IMR-90 (cell line): ENCODE measurements at regions not wholly inside any gene's neighbourhood (a gene's known extent, or its start where the extent isn't known, plus 50 kb on each side); places are given as distances from the start of the nearest gene placed in this dataset.

Experiments used
- ATAC-seq: fragments of 200-7000 bp; cut with Tn5 transposase; 2 replicates; pipeline ENCODE4 v1.9.1; 2020; ENCODE audit warnings: low read depth, mild to moderate bottlenecking, moderate library complexity
- BruUV-seq: library from RNA; stranded (reverse); fragments of 400-500 nt; replicated peaks from 2 replicates; lab custom pipeline; 2021; lab: Mats Ljungman, UMichigan
- CTCF ChIA-PET: fragments of 300-600 bp; formaldehyde crosslinking; extraction: SDS; loops from one replicate; lab custom pipeline; 2021; ENCODE audit warnings: antibody characterized with exemption; lab: Yijun Ruan, JAX
- POLR2A ChIA-PET: fragments of 300-600 bp; sonication (Branson Sonifier 250); formaldehyde crosslinking; loops from one replicate; lab custom pipeline; 2022; ENCODE audit warnings: antibody characterized with exemption; ENCODE audit not compliant: unreplicated experiment; lab: Charles Lee
- DNase-seq: peaks from one replicate; pipeline ENCODE4 v3.0.0; 2013
- H2AFZ ChIP-seq: replicated peaks from 2 replicates; pipeline ENCODE3; 2013; ENCODE audit warnings: low read length, mild to moderate bottlenecking; ENCODE audit not compliant: poor library complexity
- H2AK5ac ChIP-seq: 2 replicates; pipeline ENCODE4 v1.6.1; 2013; ENCODE audit warnings: low read depth, low read length, inconsistent platforms
- H2AK9ac ChIP-seq: replicated peaks from 2 replicates; pipeline ENCODE3; 2013; ENCODE audit warnings: mild to moderate bottlenecking, low read depth, low read length, moderate library complexity; ENCODE audit not compliant: poor library complexity
- H2BK120ac ChIP-seq: 2 replicates; pipeline ENCODE4 v1.6.1; 2013; ENCODE audit warnings: low read depth, low read length, inconsistent platforms
- H2BK15ac ChIP-seq: 3 replicates; pipeline ENCODE4 v1.6.1; 2013; ENCODE audit warnings: low read depth, low read length, inconsistent platforms
- H2BK20ac ChIP-seq: 2 replicates; pipeline ENCODE4 v1.6.1; 2013; ENCODE audit warnings: low read depth, mild to moderate bottlenecking, inconsistent platforms, low read length, moderate library complexity
- H2BK5ac ChIP-seq: 2 replicates; pipeline ENCODE4 v1.6.1; 2013; ENCODE audit warnings: mild to moderate bottlenecking, low read depth, low read length, inconsistent platforms; ENCODE audit not compliant: poor library complexity, severe bottlenecking
- H3K14ac ChIP-seq: replicated peaks from 2 replicates; pipeline ENCODE4 v1.6.1; 2013; ENCODE audit warnings: low read depth, low read length, inconsistent platforms
- H3K18ac ChIP-seq: 2 replicates; pipeline ENCODE4 v1.6.1; 2013; ENCODE audit warnings: low read depth, low read length, control low read depth
- H3K23ac ChIP-seq: 2 replicates; pipeline ENCODE4 v1.6.1; 2013; ENCODE audit warnings: low read depth, low read length, inconsistent platforms
- H3K27ac ChIP-seq: 2 replicates; pipeline ENCODE4 v1.5.1; 2013; ENCODE audit warnings: mild to moderate bottlenecking, control low read depth, low read length; ENCODE audit not compliant: insufficient read depth
- H3K27me3 ChIP-seq: 2 replicates; pipeline ENCODE4 v1.6.1; 2013; ENCODE audit warnings: low read length; ENCODE audit not compliant: control insufficient read depth, insufficient read depth
- H3K36me3 ChIP-seq: 2 replicates; pipeline ENCODE4 v1.6.1; 2013; ENCODE audit warnings: low read length, mixed read lengths; ENCODE audit not compliant: control insufficient read depth, insufficient read depth
- H3K4ac ChIP-seq: 2 replicates; pipeline ENCODE4 v1.6.1; 2013; ENCODE audit warnings: low read depth, low read length, inconsistent platforms
- H3K4me1 ChIP-seq: 2 replicates; pipeline ENCODE4 v1.6.1; 2013; ENCODE audit warnings: low read length, mixed read lengths; ENCODE audit not compliant: control insufficient read depth, insufficient read depth
- H3K4me2 ChIP-seq: 2 replicates; pipeline ENCODE4 v1.6.1; 2013; ENCODE audit warnings: low read depth, mild to moderate bottlenecking, control low read depth, low read length, moderate library complexity
- H3K4me3 ChIP-seq: 2 replicates; pipeline ENCODE4 v1.5.1; 2013; ENCODE audit warnings: low read depth, mild to moderate bottlenecking, control low read depth, low read length, moderate library complexity; ENCODE audit not compliant: insufficient read depth
- H3K56ac ChIP-seq: 2 replicates; pipeline ENCODE4 v1.6.1; 2013; ENCODE audit warnings: low read length, inconsistent platforms; ENCODE audit not compliant: insufficient read depth; ENCODE audit errors: extremely low read depth
- H3K79me1 ChIP-seq, 2 experiments: 2 replicates each; pipeline ENCODE4 v1.6.1; 2013; ENCODE audit warnings: low read length in 2 of 2, inconsistent platforms in 1 of 2, low read depth in 1 of 2
- H3K9ac ChIP-seq: 2 replicates; pipeline ENCODE4 v1.6.1; 2013; ENCODE audit warnings: low read depth, low read length, control low read depth
- H3K9me1 ChIP-seq: 2 replicates; pipeline ENCODE4 v1.6.1; 2013; ENCODE audit warnings: low read length, inconsistent platforms; ENCODE audit not compliant: insufficient read depth
- H3K9me3 ChIP-seq: 2 replicates; pipeline ENCODE4 v1.6.1; 2013; ENCODE audit warnings: low read length; ENCODE audit not compliant: control insufficient read depth, insufficient read depth
- H4K20me1 ChIP-seq: 2 replicates; pipeline ENCODE4 v1.6.1; 2013; ENCODE audit warnings: low read length, inconsistent platforms; ENCODE audit not compliant: insufficient read depth
- H4K5ac ChIP-seq: 2 replicates; pipeline ENCODE4 v1.6.1; 2013; ENCODE audit warnings: mild to moderate bottlenecking, low read depth, low read length, control low read depth
- H4K8ac ChIP-seq, 2 experiments: 2 replicates each; pipeline ENCODE4 v1.6.1; 2013; ENCODE audit warnings: low read depth in 2 of 2, low read length in 2 of 2, control low read depth in 1 of 2, inconsistent platforms in 1 of 2
- H4K91ac ChIP-seq: 2 replicates; pipeline ENCODE4 v1.6.1; 2013; ENCODE audit warnings: low read depth, low read length, inconsistent platforms; ENCODE audit not compliant: insufficient read depth
- BHLHE40 ChIP-seq: fragments of 150-350 bp; IDR thresholded peaks from 2 replicates; pipeline ENCODE4 v1.6.1; 2016; ENCODE audit warnings: mild to moderate bottlenecking, low read depth, low read length
- CEBPB ChIP-seq: IDR thresholded peaks from 2 replicates; pipeline ENCODE4 v1.6.1; 2012; ENCODE audit warnings: low read depth, low read length, improper control_type of control experiment
- CHD1 ChIP-seq: IDR thresholded peaks from 2 replicates; pipeline ENCODE4 v1.6.1; 2012; ENCODE audit warnings: low read depth, low read length, improper control_type of control experiment
- ELK1 ChIP-seq: fragments of 150-350 bp; IDR thresholded peaks from 2 replicates; pipeline ENCODE4 v1.6.1; 2016; ENCODE audit warnings: low read depth, mild to moderate bottlenecking, low read length, moderate library complexity, borderline replicate concordance
- FOS ChIP-seq: fragments of 150-350 bp; IDR thresholded peaks from 2 replicates; pipeline ENCODE4 v1.6.1; 2016; ENCODE audit warnings: low read depth, low read length
- MAFK ChIP-seq: IDR thresholded peaks from 2 replicates; pipeline ENCODE4 v1.6.1; 2012; ENCODE audit warnings: low read depth, low read length, improper control_type of control experiment
- MAZ ChIP-seq: IDR thresholded peaks from 2 replicates; pipeline ENCODE4 v1.6.1; 2012; ENCODE audit warnings: low read depth, mild to moderate bottlenecking, low read length, improper control_type of control experiment, moderate library complexity, borderline replicate concordance
- MXI1 ChIP-seq: IDR thresholded peaks from 2 replicates; pipeline ENCODE4 v1.6.1; 2012; ENCODE audit warnings: low read depth, mild to moderate bottlenecking, low read length, moderate library complexity, borderline replicate concordance
- NFE2L2 ChIP-seq: fragments of 150-350 bp; IDR thresholded peaks from 2 replicates; pipeline ENCODE4 v1.6.1; 2016; ENCODE audit warnings: low read depth, mild to moderate bottlenecking, low read length
- POLR2A ChIP-seq: IDR thresholded peaks from 2 replicates; pipeline ENCODE4 v1.6.1; 2012; ENCODE audit warnings: mild to moderate bottlenecking, low read depth, low read length
- RAD21 ChIP-seq: IDR thresholded peaks from 2 replicates; pipeline ENCODE4 v1.6.1; 2012; ENCODE audit warnings: low read length, improper control_type of control experiment
- RCOR1 ChIP-seq: IDR thresholded peaks from 2 replicates; pipeline ENCODE4 v1.6.1; 2012; ENCODE audit warnings: mild to moderate bottlenecking, low read length, improper control_type of control experiment; ENCODE audit not compliant: insufficient replicate concordance
- RFX5 ChIP-seq: IDR thresholded peaks from 2 replicates; pipeline ENCODE4 v1.8.0; 2012; ENCODE audit warnings: low read depth, mild to moderate bottlenecking, low read length, moderate library complexity
- SMC3 ChIP-seq: fragments of 150-350 bp; IDR thresholded peaks from 2 replicates; pipeline ENCODE4 v1.6.1; 2016; ENCODE audit warnings: low read depth, mild to moderate bottlenecking, antibody characterized with exemption, low read length, moderate library complexity
- USF2 ChIP-seq: fragments of 150-350 bp; IDR thresholded peaks from 2 replicates; pipeline ENCODE4 v1.6.1; 2017; ENCODE audit warnings: mild to moderate bottlenecking, antibody characterized with exemption, low read length, low read depth
- WGBS, 2 experiments: methylation state at CpG; one replicate each; pipeline versions ENCODE4 v1.1.5 to v1.1.7; 2013; ENCODE audit warnings: missing lambda C conversion rate in 2 of 2; ENCODE audit not compliant: insufficient read length in 1 of 2; ENCODE audit errors: extremely low coverage in 2 of 2; 5-methylcytosine and 5-hydroxymethylcytosine counted together
- dilution Hi-C: fragments of 300-500 bp; cut with HindIII; formaldehyde crosslinking; loops from one replicate; pipeline ENCODE4 v1.14.3; 2018; ENCODE audit warnings: low sequenced_read_pairs; ENCODE audit not compliant: unreplicated experiment
- in situ Hi-C: fragments of 300-500 bp; cut with MboI; formaldehyde crosslinking; loops from 3 replicates; pipeline ENCODE4 v1.14.3; 2019; ENCODE audit warnings: low sequenced_read_pairs, inconsistent platforms, mixed read lengths
- intact Hi-C: fragments of 100-400 bp; cut with micrococcal nuclease; formaldehyde crosslinking; loops from 2 replicates; pipeline ENCODE4 v1.10.0; 2022
- TF ChIP-seq, protein P1 (sequence below): conservative IDR thresholded peaks from 2 replicates; pipeline ENCODE4 v1.5.1; 2012; ENCODE audit warnings: mild to moderate bottlenecking, low read depth, low read length, improper control_type of control experiment

DNA sequence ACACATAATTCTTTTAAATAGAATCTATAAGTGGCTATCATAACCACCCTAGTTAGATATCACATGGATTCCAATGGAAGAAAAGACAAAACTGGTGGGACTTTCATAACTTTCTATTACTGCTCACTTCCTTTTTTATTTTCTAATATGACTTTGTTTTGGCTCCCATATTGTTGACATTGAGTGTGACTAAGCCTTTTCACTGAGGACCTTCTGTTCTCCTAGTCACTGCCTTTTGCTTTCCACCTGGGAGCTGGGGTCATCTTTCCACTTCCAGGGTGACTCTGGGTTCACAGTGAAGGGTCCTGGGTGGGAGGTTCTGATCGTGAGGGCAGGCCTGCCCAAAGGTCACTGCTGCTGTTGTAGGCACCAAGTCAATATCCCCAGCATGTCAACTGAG, 275.8 kb downstream of the TGFB2 start:
- in situ Hi-C loops, result no loop called here
- Histone ChIP-seq H3K79me1 (no peaks in the 10 kb centered on the region), H4K91ac (no peak overlapping the region), H3K4ac (no peak overlapping the region), H3K9me1 (0 out of 2 replicates have a peak, but pooled peaks cover 3% of the 10 kb centered on the region), H2BK5ac (no peak overlapping the region), H3K9me3 (no peaks in the 10 kb centered on the region), H3K27ac (no peak overlapping the region), H3K14ac (0 out of 2 replicates have a peak overlapping the region, but pooled peaks have one; percentile 52), H3K4me3 (no peak overlapping the region), H2BK120ac (no peak overlapping the region), H4K8ac (no peak overlapping the region), H3K9ac (no peak overlapping the region), H3K36me3 (no peaks in the 10 kb centered on the region), H2BK15ac (no peak overlapping the region; the same call in 2 of the 3 replicates), H3K56ac (no peak overlapping the region), H2BK20ac (no peak overlapping the region), H3K18ac (no peak overlapping the region), H3K23ac (no peak overlapping the region), H4K5ac (no peak overlapping the region), H4K20me1 (no peaks in the 10 kb centered on the region), H3K4me2 (no peak overlapping the region), H2AFZ (peak overlapping the region; percentile 69), H3K4me1 (no peaks in the 10 kb centered on the region), H2AK9ac (no peak overlapping the region), H2AK5ac (no peak overlapping the region), H3K27me3 (no peaks in the 10 kb centered on the region)
- TF ChIP-seq SMC3, result no peak
- TF ChIP-seq ELK1, result no peak
- TF ChIP-seq, protein P1, sequence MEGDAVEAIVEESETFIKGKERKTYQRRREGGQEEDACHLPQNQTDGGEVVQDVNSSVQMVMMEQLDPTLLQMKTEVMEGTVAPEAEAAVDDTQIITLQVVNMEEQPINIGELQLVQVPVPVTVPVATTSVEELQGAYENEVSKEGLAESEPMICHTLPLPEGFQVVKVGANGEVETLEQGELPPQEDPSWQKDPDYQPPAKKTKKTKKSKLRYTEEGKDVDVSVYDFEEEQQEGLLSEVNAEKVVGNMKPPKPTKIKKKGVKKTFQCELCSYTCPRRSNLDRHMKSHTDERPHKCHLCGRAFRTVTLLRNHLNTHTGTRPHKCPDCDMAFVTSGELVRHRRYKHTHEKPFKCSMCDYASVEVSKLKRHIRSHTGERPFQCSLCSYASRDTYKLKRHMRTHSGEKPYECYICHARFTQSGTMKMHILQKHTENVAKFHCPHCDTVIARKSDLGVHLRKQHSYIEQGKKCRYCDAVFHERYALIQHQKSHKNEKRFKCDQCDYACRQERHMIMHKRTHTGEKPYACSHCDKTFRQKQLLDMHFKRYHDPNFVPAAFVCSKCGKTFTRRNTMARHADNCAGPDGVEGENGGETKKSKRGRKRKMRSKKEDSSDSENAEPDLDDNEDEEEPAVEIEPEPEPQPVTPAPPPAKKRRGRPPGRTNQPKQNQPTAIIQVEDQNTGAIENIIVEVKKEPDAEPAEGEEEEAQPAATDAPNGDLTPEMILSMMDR, result no peak
- TF ChIP-seq MAZ, result no peak
- no peak for TF ChIP-seq MXI1
- no peak for TF ChIP-seq FOS
- no peak for TF ChIP-seq RFX5
- TF ChIP-seq CEBPB, result no peak
- TF ChIP-seq MAFK, result no peak
- no peak for TF ChIP-seq POLR2A
- no peak for TF ChIP-seq RCOR1
- no peak for TF ChIP-seq BHLHE40
- no peak for TF ChIP-seq CHD1
- no peak for TF ChIP-seq USF2
- no peak for TF ChIP-seq NFE2L2
- no peak for TF ChIP-seq RAD21
- intact Hi-C loops, result no loop called here
- ChIA-PET POLR2A (no interaction called here), CTCF (no interaction called here)
- BruUV-seq, result no TSS peak
- peak; percentile 39 for DNase-seq
- peak; percentile 35; the same call in 1 of the 2 replicates for ATAC-seq
- dilution Hi-C loops, result no loop called here
- no CpG with 5 or more reads among the region's 1 CpG for WGBS, 2 experiments
